HL-60 (cell line): ENCODE measurements at regions not wholly inside any gene's neighbourhood (a gene's known extent, or its start where the extent isn't known, plus 50 kb on each side); places are given as distances from the start of the nearest gene placed in this dataset.

Experiments used
- DNase-seq, 2 experiments: peaks; one replicate each; pipeline ENCODE4 v3.0.0-alpha.2; 2010 to 2020; ENCODE audit warnings: low read depth in 1 of 2, low spot score in 1 of 2
- H3K27ac ChIP-seq: fragments of 250-450 bp; sonication (Bioruptor Pico); replicated peaks from 2 replicates; pipeline ENCODE4 v1.5.1; 2020; ENCODE audit warnings: mild to moderate bottlenecking, moderate library complexity
- H3K27me3 ChIP-seq: fragments of 250-450 bp; sonication (Bioruptor Pico); 2 replicates; pipeline ENCODE4 v1.5.1; 2021; ENCODE audit warnings: mild to moderate bottlenecking, moderate library complexity; ENCODE audit not compliant: insufficient read depth, poor library complexity, severe bottlenecking
- H3K4me3 ChIP-seq: replicated peaks from 2 replicates; pipeline ENCODE4 v1.5.1; 2011; ENCODE audit warnings: mild to moderate bottlenecking, control low read depth, low read length; ENCODE audit not compliant: insufficient read depth
- CTCF ChIP-seq: IDR thresholded peaks from one replicate; pipeline ENCODE4 v1.5.1; 2011; ENCODE audit warnings: low read length, control low read depth, inconsistent platforms; ENCODE audit not compliant: insufficient read depth
- GABPA ChIP-seq: IDR thresholded peaks from 2 replicates; pipeline ENCODE4 v1.6.1; 2012; ENCODE audit warnings: low read depth
- POLR2AphosphoS5 ChIP-seq: IDR thresholded peaks from 2 replicates; pipeline ENCODE4 v1.6.1; 2012; ENCODE audit warnings: low read depth
- REST ChIP-seq: IDR thresholded peaks from 2 replicates; pipeline ENCODE4 v1.6.1; 2012; ENCODE audit warnings: low read depth; ENCODE audit not compliant: insufficient replicate concordance
- SPI1 ChIP-seq: IDR thresholded peaks from 2 replicates; pipeline ENCODE4 v1.6.1; 2012; ENCODE audit warnings: low read depth, mild to moderate bottlenecking, borderline replicate concordance

DNA sequence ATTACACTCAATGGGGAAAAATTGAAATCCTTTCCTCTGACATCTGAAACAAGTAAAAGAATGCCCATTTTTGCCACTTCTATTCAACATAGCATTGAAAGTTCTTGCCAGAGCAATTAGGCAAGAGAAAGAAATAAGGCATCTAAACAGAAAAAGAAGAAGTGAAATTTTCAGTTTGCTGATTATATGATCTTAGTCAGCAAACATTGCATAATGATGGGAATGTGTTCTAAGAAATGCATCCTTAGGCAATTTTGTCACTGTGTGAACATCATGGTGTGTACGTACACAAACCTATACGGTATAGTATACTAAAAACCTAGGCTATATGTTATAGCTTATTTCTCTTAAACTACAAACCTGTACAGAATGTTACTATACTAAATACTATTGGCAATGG lies 278.0 kb downstream of the CGGBP1 start:
- Histone ChIP-seq H3K27ac (no peak overlapping the region), H3K27me3 (no peaks in the 10 kb centered on the region), H3K4me3 (no peak overlapping the region)
- TF ChIP-seq SPI1 (peak; percentile 20; the same call in 1 of the 2 replicates), REST (no peak)
- DNase-seq = no peak

GRCh38 chr3:87778876-87779275 lies 279.9 kb downstream of the CGGBP1 start:
- Histone ChIP-seq H3K27me3 (no peaks in the 10 kb centered on the region), H3K27ac (no peak overlapping the region), H3K4me3 (no peak overlapping the region)
- no peak for TF ChIP-seq SPI1
- no peak for TF ChIP-seq GABPA
- no peak for TF ChIP-seq POLR2AphosphoS5
- TF ChIP-seq REST = no peak
- TF ChIP-seq CTCF = no peak
- no peak for DNase-seq

GRCh38 chr3:87771337-87772192 lies 287.2 kb downstream of the CGGBP1 start:
- Histone ChIP-seq H3K27me3 (no peaks in the 10 kb centered on the region), H3K4me3 (no peak overlapping the region), H3K27ac (no peak overlapping the region)
- no peak for TF ChIP-seq REST
- no peak for TF ChIP-seq GABPA
- TF ChIP-seq POLR2AphosphoS5 = no peak
- TF ChIP-seq SPI1 = no peak
- TF ChIP-seq CTCF = peak; percentile 83
- DNase-seq = peak; percentile 18 to 35
